ENCODE measurements at regions not wholly inside any gene's neighbourhood (a gene's known extent, or its start where the extent isn't known, plus 50 kb on each side); places are given as distances from the start of the nearest gene placed in this dataset.
"Not testable (repeated sequence)": the region's sequence is repeated elsewhere in the genome, so short reads cannot be mapped to it uniquely, and the experiment has no call there.

DNA sequence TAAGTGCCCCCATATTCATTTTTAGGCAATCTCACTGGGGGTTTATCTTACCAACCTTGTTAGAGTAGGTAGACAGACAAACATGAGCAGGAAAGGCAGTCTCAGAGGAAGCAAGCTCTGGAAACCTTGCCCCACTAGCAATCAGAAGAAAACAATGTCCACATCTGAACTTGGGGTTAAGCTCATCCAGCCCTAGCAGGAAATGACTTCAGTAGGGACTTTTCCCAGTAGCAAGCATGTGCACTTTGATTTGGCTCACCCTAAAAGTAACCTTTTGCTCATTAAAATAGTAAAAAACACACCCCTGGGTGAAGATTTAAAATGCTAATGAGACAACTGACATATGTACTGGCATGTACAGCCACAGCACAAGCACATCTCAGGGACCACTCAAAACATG lies 175.5 kb downstream of the AKAIN1 start:
- DNase-seq = no peak

- DNase-seq = no peak
Measured at GRCh38 chr18:5015213-5015612, 181.8 kb downstream of the AKAIN1 start.

DNA sequence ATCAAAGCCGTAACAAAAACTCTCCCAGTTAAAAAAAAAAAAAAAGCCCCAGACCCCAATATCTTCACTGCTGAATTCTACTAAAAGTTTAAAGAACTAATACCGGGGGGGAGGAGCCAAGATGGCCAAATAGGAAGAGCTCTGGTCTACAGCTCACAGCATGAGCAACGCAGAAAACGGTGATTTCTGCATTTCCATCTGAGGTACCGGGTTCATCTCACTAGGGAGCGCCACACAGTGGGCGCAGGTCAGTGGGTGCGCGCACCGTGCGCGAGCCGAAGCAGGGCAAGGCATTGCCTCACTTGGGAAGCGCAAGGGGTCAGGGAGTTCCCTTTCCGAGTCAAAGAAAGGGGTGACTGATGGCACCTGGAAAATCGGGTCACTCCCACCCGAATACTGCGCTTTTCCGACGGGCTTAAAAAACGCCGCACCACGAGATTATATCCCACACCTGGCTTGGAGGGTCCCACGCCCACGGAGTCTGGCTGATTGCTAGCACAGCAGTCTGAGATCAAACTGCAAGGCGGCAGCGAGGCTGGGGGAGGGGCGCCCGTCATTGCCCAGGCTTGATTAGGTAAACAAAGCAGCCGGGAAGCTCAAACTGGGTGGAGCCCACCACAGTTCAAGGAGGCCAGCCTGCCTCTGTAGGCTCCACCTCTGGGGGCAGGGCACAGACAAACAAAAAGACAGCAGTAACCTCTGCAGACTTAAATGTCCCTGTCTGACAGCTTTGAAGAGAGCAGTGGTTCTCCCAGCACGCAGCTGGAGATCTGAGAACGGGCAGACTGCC lies 192.8 kb downstream of the AKAIN1 start:
- not testable (repeated sequence) for DNase-seq

GRCh38 chr18:4994710-4995109 lies 202.3 kb downstream of the AKAIN1 start:
- DNase-seq = no peak

DNA sequence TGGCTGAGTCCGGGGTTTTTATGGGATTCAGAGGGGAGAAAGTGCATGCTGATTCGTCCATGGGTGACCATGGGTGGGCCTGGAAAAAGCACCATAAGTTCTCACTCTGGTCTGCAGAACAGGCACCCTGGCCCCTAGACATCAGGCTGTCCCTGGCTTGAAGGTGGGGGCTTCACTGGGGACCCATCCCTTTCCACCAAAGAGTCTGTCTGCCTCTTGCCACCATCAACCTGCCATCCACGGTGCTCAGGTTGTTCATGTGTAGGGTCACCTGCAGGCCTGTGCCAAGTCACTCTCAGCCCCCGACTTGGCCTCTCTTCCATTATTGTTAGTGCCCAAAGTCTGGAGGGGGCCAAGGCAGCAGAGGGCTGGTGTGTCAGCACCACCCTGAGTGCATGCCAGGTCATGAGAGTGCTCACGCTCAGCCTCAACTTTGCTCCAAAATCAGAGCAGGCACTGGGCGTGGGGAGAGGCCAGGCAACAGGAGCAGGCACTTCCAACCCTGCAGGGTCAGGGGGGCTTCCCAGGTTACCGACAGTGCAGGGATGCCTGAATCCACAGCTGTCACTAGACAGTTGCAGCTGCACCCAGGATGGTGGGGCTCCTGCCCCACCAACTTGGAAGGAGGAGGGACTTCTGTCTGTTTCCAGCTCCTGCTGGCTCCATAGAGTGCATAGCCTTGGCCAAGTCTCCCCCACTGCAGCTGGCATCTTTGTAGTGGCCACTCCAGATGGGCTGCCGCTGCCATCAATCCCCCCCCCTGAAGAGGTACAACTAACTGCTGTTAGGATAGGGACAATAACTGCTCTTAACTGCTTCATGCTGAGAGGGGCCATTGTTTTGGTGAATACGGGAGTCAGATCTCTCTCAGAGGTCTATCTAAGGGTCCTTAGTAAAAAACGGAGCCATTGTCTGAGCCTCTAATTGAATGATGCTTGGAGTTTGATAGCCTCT lies 209.3 kb downstream of the AKAIN1 start:
- DNase-seq = no peak

DNA sequence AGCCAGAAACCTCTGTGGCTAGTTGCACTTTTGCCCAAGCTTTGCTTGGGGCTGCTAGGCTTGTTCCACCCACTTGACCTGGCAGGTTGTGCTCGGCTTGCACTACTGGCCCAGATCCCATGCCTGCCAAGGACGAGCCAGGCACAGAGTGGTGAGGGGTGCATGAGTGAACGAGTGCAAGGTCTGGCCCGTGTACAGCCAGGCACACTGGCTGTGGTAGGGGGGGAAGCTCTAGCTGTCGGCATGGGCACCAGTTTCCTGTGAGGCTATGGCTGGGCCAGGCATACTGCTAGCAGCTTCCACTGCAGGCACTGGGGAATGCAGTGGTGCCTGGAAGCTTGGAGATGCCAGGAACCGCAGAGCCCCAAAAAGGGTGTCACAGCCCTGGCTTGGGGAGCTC lies 210.4 kb downstream of the AKAIN1 start:
- no peak for DNase-seq

DNA sequence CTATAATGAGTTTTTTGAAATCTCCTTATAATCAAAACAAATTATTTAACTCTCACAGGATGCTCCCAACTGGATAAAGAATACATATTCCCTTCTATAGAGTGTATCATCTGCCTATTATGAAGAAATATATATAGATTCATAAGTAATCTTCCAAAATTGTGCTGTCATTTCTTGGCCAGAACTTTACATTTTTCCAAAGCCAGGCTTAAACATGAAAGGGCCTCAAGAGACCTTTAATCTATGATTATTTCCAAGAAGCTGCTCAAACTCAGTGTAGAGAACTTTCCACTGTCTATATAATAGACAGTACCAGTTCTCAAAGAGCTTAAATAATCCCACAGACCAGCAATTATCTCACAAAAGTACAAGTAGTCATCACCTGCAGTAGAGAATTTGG lies 211.0 kb downstream of the AKAIN1 start:
- DNase-seq = no peak

GRCh38 chr18:4961121-4961909 lies 235.7 kb downstream of the AKAIN1 start:
- DNase-seq = no peak

DNA sequence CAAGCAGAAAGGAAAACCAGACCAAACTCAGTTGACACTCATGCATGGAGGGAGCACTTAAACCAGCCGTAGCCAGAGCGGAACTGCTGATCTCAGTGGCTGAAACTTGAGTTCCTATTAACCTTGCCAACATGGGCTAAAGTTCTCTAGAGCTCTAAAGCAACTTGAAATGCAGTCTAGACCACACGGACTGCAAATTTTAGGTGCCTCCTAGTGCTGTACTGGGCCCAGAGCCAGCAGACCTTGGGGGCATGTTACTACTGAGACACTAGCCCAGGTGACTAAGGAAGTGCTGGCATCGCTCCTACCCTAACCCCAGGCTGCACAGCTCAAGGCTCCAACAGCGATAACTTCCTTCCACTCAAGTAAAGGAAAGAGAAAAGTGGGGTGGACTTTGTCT lies 236.5 kb downstream of the AKAIN1 start:
- no peak for DNase-seq

GRCh38 chr18:4931209-4931608 lies 265.8 kb downstream of the AKAIN1 start:
- no peak for DNase-seq

GRCh38 chr18:4921548-4921947 lies 275.5 kb downstream of the AKAIN1 start:
- no peak for DNase-seq

DNA sequence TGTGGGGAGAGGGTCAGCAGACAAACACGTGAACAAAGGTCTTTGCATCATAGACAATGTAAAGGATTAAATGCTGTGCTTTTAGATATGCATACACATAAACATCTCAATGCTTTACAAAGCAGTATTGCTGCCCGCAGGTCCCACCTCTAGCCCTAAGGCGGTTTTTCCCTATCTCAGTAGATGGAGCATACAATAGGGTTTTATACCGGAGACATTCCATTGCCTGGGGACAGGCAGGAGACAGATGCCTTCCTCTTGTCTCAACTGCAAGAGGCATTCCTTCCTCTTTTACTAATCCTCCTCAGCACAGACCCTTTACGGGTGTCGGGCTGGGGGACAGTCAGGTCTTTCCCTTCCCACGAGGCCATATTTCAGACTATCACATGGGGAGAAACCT lies 279.5 kb downstream of the AKAIN1 start:
- not testable (repeated sequence) for DNase-seq

GRCh38 chr18:4908328-4908727 lies 288.7 kb downstream of the AKAIN1 start:
- no peak for DNase-seq

DNA sequence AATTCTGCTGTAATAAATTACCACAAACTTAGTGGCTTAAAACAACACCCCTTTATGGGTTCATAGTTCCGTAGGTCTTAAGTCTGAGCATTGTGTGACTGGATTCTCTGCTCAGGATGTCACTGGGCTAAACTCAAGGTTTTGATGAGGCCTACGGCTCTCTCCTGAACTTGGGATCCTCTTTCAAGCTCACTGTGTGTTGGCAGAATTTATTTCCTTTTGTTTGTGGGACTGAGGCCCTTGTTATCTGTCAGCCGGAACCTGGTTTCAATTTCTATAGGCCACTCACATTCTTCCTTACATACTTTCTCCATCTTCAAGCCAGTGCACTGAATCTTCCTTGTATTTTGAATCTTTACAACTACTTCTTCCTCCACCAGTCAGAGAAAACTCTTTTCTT lies 290.2 kb downstream of the AKAIN1 start:
- no peak for DNase-seq

- DNase-seq = no peak
Measured at GRCh38 chr18:4888251-4889040, 308.6 kb downstream of the AKAIN1 start.

GRCh38 chr18:4878480-4878879 lies 318.6 kb downstream of the AKAIN1 start:
- no peak for DNase-seq

DNA sequence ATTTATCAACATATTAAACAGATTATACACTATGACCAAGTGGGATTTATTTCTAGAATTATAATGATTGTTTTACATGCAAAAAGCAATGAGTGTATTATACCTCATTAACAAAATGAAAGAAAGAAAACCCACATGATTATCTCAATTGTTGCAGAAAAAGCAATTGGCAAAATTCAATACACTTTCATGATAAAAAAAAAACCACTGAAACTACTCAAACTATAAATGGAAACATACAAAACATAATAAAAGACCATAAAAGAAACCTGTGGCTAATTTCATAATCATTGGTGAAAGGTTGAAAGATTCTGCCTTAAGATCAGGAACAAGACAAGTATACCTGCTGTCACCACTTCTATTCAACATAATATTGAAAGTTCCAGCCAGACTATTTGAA lies 325.9 kb downstream of the AKAIN1 start:
- no peak for DNase-seq

- DNase-seq = no peak
Measured at GRCh38 chr18:4870177-4870773, 326.8 kb downstream of the AKAIN1 start.

DNA sequence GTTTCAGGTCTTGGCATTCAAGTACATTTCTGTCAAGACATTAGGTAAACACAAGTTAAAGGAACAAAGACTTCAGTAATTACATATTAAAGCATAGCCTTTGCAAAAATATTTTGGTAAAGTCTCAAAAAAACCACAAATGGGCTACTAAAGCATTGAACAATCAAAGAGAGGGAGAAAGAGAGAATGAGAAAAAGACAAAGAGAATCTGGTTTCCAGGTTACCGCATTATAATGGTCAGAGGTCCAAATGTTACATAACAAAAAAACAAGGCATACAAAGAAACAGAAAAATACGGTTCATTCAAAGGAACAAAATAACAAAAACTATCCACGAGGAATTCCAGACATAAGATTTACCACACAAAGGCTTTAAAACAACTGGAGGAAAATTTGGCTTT lies 327.9 kb downstream of the AKAIN1 start:
- DNase-seq = no peak

- DNase-seq = no peak
Measured at GRCh38 chr18:4858379-4859127, 338.5 kb downstream of the AKAIN1 start.

DNA sequence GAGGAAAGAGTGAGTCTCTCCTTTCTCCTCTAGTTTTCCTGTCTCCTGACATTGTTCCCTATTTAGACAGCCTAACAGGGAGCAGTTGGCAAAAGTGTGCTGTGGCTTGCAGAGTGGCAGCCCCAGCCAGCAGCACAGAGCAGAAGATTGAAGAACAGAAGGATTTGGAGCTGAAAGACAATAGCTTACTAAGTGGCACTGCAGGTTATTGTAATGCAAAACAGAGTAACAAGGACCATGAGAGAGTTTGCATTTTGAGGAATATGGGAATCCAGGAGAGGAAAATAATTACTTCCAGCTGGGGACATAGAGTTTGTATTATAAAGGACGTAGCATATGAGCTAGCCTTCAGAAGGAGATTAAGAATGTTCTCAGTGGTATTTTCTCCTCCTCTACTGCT lies 342.4 kb downstream of the AKAIN1 start:
- peak in 1 of 14 donors; percentile 49 for DNase-seq
